GM12878 (cell line): ENCODE measurements at regions not wholly inside any gene's neighbourhood (a gene's known extent, or its start where the extent isn't known, plus 50 kb on each side); places are given as distances from the start of the nearest gene placed in this dataset.

Experiments
- ATAC-seq: fragments of 200-7000 bp; cut with Tn5 transposase; 3 replicates; pipeline ENCODE4 v1.9.1; 2020; ENCODE audit warnings: mild to moderate bottlenecking, moderate library complexity
- BruUV-seq: library from RNA; stranded (reverse); fragments of 400-500 nt; replicated peaks from 2 replicates; lab custom pipeline; 2021; lab: Mats Ljungman, UMichigan
- CTCF ChIA-PET: fragments of 300-600 bp; sonication (Branson Sonifier 250); formaldehyde crosslinking; extraction: SDS; loops from one replicate; lab custom pipeline; 2021; ENCODE audit warnings: inconsistent platforms; lab: Yijun Ruan, JAX
- POLR2A ChIA-PET: fragments of 350-600 bp; formaldehyde crosslinking; extraction: SDS; loops from one replicate; lab custom pipeline; 2021; ENCODE audit warnings: inconsistent platforms; lab: Charles Lee
- RAD21 ChIA-PET: fragments of 300-600 bp; sonication (Branson Sonifier 250); formaldehyde crosslinking; loops from one replicate; lab custom pipeline; 2023; ENCODE audit warnings: antibody characterized with exemption; ENCODE audit not compliant: unreplicated experiment; lab: Charles Lee
- SMC1A ChIA-PET: fragments of 300-600 bp; sonication (Branson Sonifier 250); formaldehyde crosslinking; loops from one replicate; lab custom pipeline; 2023; ENCODE audit not compliant: unreplicated experiment, uncharacterized antibody; lab: Charles Lee
- DNase-seq: peaks from one replicate; pipeline ENCODE4 v3.0.0-alpha.2; 2011; ENCODE audit warnings: low read depth, low spot score
- FAIRE-seq: peaks from 3 replicates; lab custom pipeline; 2011; peaks lifted over from hg19 to GRCh38; lab: Jason Lieb, UNC
- H2AFZ ChIP-seq: 2 replicates; pipeline ENCODE4 v1.6.0; 2011; ENCODE audit warnings: low read depth, low read length, control low read depth; ENCODE audit not compliant: control insufficient read depth
- H3K27ac ChIP-seq: 2 replicates; pipeline ENCODE4 v1.5.1; 2011; ENCODE audit warnings: control low read depth; ENCODE audit not compliant: control insufficient read depth, insufficient read depth
- H3K27me3 ChIP-seq, 2 experiments: replicated peaks in 1 of 2; 2 replicates each; pipeline versions ENCODE4 v1.6.0 to v1.6.1; 2011; ENCODE audit warnings: low read length in 1 of 2; ENCODE audit not compliant: control insufficient read depth in 2 of 2, insufficient read depth in 2 of 2
- H3K36me3 ChIP-seq, 2 experiments: 2 replicates each; pipeline ENCODE4 v1.5.1; 2011; ENCODE audit warnings: low read length in 1 of 2; ENCODE audit not compliant: control insufficient read depth in 2 of 2, insufficient read depth in 2 of 2
- H3K4me1 ChIP-seq: 2 replicates; pipeline ENCODE4 v1.6.1; 2011; ENCODE audit warnings: mild to moderate bottlenecking, low read length, moderate library complexity, mixed read lengths; ENCODE audit not compliant: control insufficient read depth, insufficient read depth
- H3K4me2 ChIP-seq: 2 replicates; pipeline ENCODE4 v1.6.0; 2011; ENCODE audit warnings: control low read depth; ENCODE audit not compliant: control insufficient read depth, insufficient read depth
- H3K4me3 ChIP-seq: fragments of 200-600 bp; sonication (generic); 2 replicates; pipeline ENCODE4 v1.5.1; 2016
- H3K79me2 ChIP-seq: 2 replicates; pipeline ENCODE4 v1.6.0; 2011; ENCODE audit warnings: low read length; ENCODE audit not compliant: control insufficient read depth, insufficient read depth
- H3K9ac ChIP-seq: 2 replicates; pipeline ENCODE4 v1.8.0; 2011; ENCODE audit warnings: low read length, control low read depth, mixed read lengths; ENCODE audit not compliant: control insufficient read depth, insufficient read depth
- H3K9me3 ChIP-seq: replicated peaks from 3 replicates; pipeline ENCODE4 v1.5.1; 2011; ENCODE audit warnings: mild to moderate bottlenecking, low read length; ENCODE audit not compliant: control insufficient read depth, insufficient read depth
- H4K20me1 ChIP-seq: 2 replicates; pipeline ENCODE4 v1.6.0; 2011; ENCODE audit not compliant: control insufficient read depth, insufficient read depth
- BCL3 ChIP-seq: IDR thresholded peaks from 2 replicates; pipeline ENCODE4 v1.6.1; 2011; ENCODE audit warnings: borderline replicate concordance, low read depth, mild to moderate bottlenecking, moderate library complexity, low read length; ENCODE audit not compliant: insufficient read depth, poor library complexity, severe bottlenecking
- BHLHE40 ChIP-seq, 2 experiments: fragments of 450-650 bp in 1 of 2; IDR thresholded peaks; 2 replicates each; pipeline ENCODE4 v1.6.1; 2011 to 2017; ENCODE audit warnings: low read depth in 2 of 2, borderline replicate concordance in 1 of 2, improper control_type of control experiment in 1 of 2, low read length in 1 of 2, mild to moderate bottlenecking in 1 of 2
- DPF2 ChIP-seq: fragments of 450-650 bp; IDR thresholded peaks from 2 replicates; pipeline ENCODE4 v1.6.1; 2017; ENCODE audit warnings: mild to moderate bottlenecking
- FOXK2 ChIP-seq: fragments of 450-650 bp; IDR thresholded peaks from 2 replicates; pipeline ENCODE4 v1.6.1; 2017; ENCODE audit warnings: mild to moderate bottlenecking, moderate library complexity
- GABPA ChIP-seq: IDR thresholded peaks from 2 replicates; pipeline ENCODE4 v1.6.1; 2014; ENCODE audit warnings: antibody characterized with exemption, low read depth, mild to moderate bottlenecking, inconsistent platforms
- IRF4 ChIP-seq: IDR thresholded peaks from 2 replicates; pipeline ENCODE4 v1.6.1; 2011; ENCODE audit warnings: low read depth, low read length
- IRF5 ChIP-seq: fragments of 450-650 bp; IDR thresholded peaks from 2 replicates; pipeline ENCODE4 v1.6.1; 2017; ENCODE audit warnings: borderline replicate concordance
- MEF2A ChIP-seq: IDR thresholded peaks from 2 replicates; pipeline ENCODE4 v1.6.1; 2011; ENCODE audit warnings: low read depth, mild to moderate bottlenecking, low read length, moderate library complexity; ENCODE audit not compliant: insufficient read depth
- NR2C1 ChIP-seq: fragments of 450-650 bp; IDR thresholded peaks from 2 replicates; pipeline ENCODE4 v1.6.1; 2017; ENCODE audit warnings: antibody characterized with exemption, mild to moderate bottlenecking, moderate library complexity
- PAX5 ChIP-seq: IDR thresholded peaks from 2 replicates; pipeline ENCODE4 v1.6.1; 2011; ENCODE audit warnings: low read depth, low read length, borderline replicate concordance
- RELB ChIP-seq: fragments of 450-650 bp; IDR thresholded peaks from 2 replicates; pipeline ENCODE4 v1.6.1; 2017; ENCODE audit warnings: low read depth, mild to moderate bottlenecking, moderate library complexity
- SMARCA5 ChIP-seq: fragments of 450-650 bp; IDR thresholded peaks from 2 replicates; pipeline ENCODE4 v1.6.1; 2017; ENCODE audit warnings: mild to moderate bottlenecking
- SUZ12 ChIP-seq: fragments of 200-600 bp; sonication (generic); IDR thresholded peaks from one replicate; pipeline ENCODE4 v1.6.1; 2018; ENCODE audit warnings: antibody characterized with exemption, mild to moderate bottlenecking; ENCODE audit not compliant: unreplicated experiment
- ZBTB4 ChIP-seq: fragments of 450-650 bp; formaldehyde crosslinking; IDR thresholded peaks from 2 replicates; pipeline ENCODE4 v1.4.0; 2022; ENCODE audit warnings: mild to moderate bottlenecking, moderate library complexity
- WGBS: methylation state at CpG from one replicate; pipeline ENCODE4 v1.1.6; 2016; ENCODE audit warnings: low lambda C conversion rate; ENCODE audit not compliant: insufficient replicate concordance, insufficient coverage; ENCODE audit errors: missing lambda C conversion rate; 5-methylcytosine and 5-hydroxymethylcytosine counted together
- in situ Hi-C: fragments of 300-500 bp; cut with MboI; formaldehyde crosslinking; loops from 9 replicates; pipeline ENCODE4 v1.14.3; 2018; ENCODE audit warnings: mixed read lengths
- intact Hi-C: fragments of 100-400 bp; cut with micrococcal nuclease; formaldehyde crosslinking; loops from one replicate; pipeline ENCODE4 v1.14.2; 2022; ENCODE audit not compliant: unreplicated experiment

GRCh38 chr5:77563475-77563874 lies 71.4 kb upstream of the WDR41 start:
- SMC1A ChIA-PET, result no interaction called here
- H3K4me3 ChIP-seq, result no peak overlapping the region
- H3K27ac ChIP-seq, result no peak overlapping the region
- CTCF ChIA-PET, result no interaction called here
- H4K20me1 ChIP-seq, result no peaks in the 10 kb centered on the region
- intact Hi-C loops (loop anchor here (5.0 kb wide), 2 partner anchors 209 to 409 kb away; no protein-coding TSS in a partner anchor), in situ Hi-C loops (no loop called here)
- FAIRE-seq (no peak), DNase-seq (no peak), ATAC-seq (no peak)
- no peaks in the 10 kb centered on the region for H3K27me3 ChIP-seq
- no peak overlapping the region for H3K9ac ChIP-seq
- POLR2A ChIA-PET, result no interaction called here
- no TSS peak for BruUV-seq
- RAD21 ChIA-PET, result no interaction called here
- H3K79me2 ChIP-seq, result no peaks in the 10 kb centered on the region
- H3K4me2 ChIP-seq, result no peak overlapping the region
- H3K36me3 ChIP-seq, result no peaks in the 10 kb centered on the region
- H3K9me3 ChIP-seq, result no peaks in the 10 kb centered on the region
- no peak overlapping the region for H2AFZ ChIP-seq
- H3K4me1 ChIP-seq, result no peaks in the 10 kb centered on the region
- 98% methylated on average over 3 of the region's 3 CpGs for WGBS
- TF ChIP-seq IRF4, result no peak
- no peak for TF ChIP-seq RELB
- no peak for TF ChIP-seq SMARCA5
- TF ChIP-seq MEF2A, result no peak
- no peak for TF ChIP-seq BCL3
- no peak for TF ChIP-seq SUZ12
- no peak for TF ChIP-seq FOXK2
- no peak for TF ChIP-seq ZBTB4 (CRISPR knock-in tag)
- no peak for TF ChIP-seq NR2C1
- no peak for TF ChIP-seq IRF5
- TF ChIP-seq PAX5, result no peak
- no peak for TF ChIP-seq GABPA
- no peak for TF ChIP-seq BHLHE40 (IDR thresholded peaks at IDR 0.05; ENCODE audit: borderline replicate concordance in 1 of 2, low read depth in 2 of 2, low read length in 1 of 2)
- no peak for TF ChIP-seq DPF2
